ENCODE measurements at regions not wholly inside any gene's neighbourhood (a gene's known extent, or its start where the extent isn't known, plus 50 kb on each side); places are given as distances from the start of the nearest gene placed in this dataset.

DNA sequence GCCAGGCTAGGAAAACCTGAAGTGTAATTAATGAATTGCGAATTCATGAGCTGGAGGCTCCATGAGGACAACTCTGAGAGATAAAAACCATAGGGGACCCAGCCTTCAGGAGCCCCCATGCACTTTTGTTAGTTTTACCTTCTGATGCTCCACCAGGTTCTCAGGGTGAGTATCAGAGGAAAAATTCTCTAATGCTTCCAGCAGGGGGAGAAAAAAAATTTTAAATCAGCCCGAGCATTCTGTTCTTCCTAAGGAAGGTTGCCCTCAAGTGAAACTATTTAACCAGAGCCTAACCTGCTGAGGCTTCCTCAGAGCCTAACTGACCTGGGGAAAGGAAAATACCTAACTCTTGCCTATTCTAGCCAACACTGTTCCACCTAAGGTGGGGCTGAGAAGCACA lies 552.6 kb downstream of the PPARGC1A start:
- Histone ChIP-seq H2AFZ (ENCODE audit: low read depth) (peak overlapping the region; percentile 30; the same call in 1 of the 2 replicates), H3K4me1 (ENCODE audit: low read depth, poor library complexity, severe bottlenecking) (peaks cover 56% of the 10 kb centered on the region), H3K9ac (no peak overlapping the region), H3K4me3 (IDR thresholded peaks at IDR 0.05; ENCODE audit: insufficient read depth, low read depth, low read length) (no peak overlapping the region), H3K36me3 (ENCODE audit: insufficient read depth) (no peaks in the 10 kb centered on the region), H3K27ac (no peak overlapping the region), H4K20me1 (ENCODE audit: insufficient read depth) (no peaks in the 10 kb centered on the region), H3K27me3 (ENCODE audit: insufficient read depth, low read depth) (no peaks in the 10 kb centered on the region), H3K79me2 (ENCODE audit: insufficient read depth, low read depth) (no peaks in the 10 kb centered on the region), H3K4me2 (no peak overlapping the region)
- TF ChIP-seq, protein P1, sequence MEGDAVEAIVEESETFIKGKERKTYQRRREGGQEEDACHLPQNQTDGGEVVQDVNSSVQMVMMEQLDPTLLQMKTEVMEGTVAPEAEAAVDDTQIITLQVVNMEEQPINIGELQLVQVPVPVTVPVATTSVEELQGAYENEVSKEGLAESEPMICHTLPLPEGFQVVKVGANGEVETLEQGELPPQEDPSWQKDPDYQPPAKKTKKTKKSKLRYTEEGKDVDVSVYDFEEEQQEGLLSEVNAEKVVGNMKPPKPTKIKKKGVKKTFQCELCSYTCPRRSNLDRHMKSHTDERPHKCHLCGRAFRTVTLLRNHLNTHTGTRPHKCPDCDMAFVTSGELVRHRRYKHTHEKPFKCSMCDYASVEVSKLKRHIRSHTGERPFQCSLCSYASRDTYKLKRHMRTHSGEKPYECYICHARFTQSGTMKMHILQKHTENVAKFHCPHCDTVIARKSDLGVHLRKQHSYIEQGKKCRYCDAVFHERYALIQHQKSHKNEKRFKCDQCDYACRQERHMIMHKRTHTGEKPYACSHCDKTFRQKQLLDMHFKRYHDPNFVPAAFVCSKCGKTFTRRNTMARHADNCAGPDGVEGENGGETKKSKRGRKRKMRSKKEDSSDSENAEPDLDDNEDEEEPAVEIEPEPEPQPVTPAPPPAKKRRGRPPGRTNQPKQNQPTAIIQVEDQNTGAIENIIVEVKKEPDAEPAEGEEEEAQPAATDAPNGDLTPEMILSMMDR (conservative IDR thresholded peaks at IDR 0.05; ENCODE audit: low read depth, low read length): peak; percentile 29; the same call in 1 of the 2 replicates

DNA sequence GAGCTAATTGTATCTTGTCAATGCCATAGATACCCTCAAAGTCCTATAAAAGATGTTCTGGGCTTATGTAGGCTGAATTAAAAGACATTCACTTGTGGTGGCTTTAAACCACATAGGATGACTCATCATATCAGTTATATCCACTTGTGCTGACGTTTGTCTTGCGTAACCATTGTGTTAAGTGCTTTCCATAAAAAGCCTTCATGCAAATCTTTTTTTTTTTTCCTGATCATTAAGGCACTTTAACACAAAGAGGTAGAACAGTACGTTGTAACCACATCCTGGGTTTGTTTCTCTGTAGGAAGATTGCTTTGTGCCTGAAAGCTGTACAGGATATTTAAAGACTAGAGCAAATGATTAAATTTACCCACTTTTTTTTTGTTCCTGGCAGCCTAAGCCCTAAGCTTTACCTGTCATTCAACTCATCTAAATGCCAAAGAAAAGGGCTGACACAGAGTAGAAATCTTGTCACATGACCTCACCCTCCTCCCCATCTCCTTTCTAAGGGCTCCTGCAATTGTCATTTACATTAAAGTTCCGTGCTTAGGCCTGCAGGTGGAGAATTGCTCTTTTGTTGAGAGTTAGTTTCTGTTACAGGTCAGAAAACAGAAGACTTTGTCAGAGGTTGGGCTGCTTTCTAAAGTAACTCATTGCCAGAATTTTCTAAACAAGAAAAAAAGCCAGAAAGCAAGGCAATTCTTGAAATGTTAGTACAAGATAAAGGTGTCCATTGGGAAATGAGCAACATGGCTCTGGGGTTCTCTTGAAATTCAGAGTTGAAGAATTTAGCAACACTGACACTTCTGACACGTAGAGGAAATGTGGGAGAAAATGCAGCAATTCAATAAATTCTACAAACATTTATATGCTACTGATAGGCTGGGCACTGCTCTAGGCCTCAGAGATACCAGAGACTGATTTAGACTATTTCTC lies 555.6 kb downstream of the PPARGC1A start:
- H3K79me2 ChIP-seq (ENCODE audit: insufficient read depth, low read depth): no peaks in the 10 kb centered on the region
- TF ChIP-seq, protein P1 (conservative IDR thresholded peaks at IDR 0.05; ENCODE audit: low read depth, low read length): peak; percentile 46
- peak overlapping the region; percentile 50 for H3K9ac ChIP-seq
- H3K4me1 ChIP-seq (ENCODE audit: low read depth, poor library complexity, severe bottlenecking): peaks cover 60% of the 10 kb centered on the region
- peak overlapping the region; percentile 91 for H3K27ac ChIP-seq
- H3K27me3 ChIP-seq (ENCODE audit: insufficient read depth, low read depth): no peaks in the 10 kb centered on the region
- H3K4me2 ChIP-seq: peak overlapping the region; percentile 74
- no peaks in the 10 kb centered on the region for H3K36me3 ChIP-seq (ENCODE audit: insufficient read depth)
- H4K20me1 ChIP-seq (ENCODE audit: insufficient read depth): no peaks in the 10 kb centered on the region
- no peak overlapping the region for H3K4me3 ChIP-seq (IDR thresholded peaks at IDR 0.05; ENCODE audit: insufficient read depth, low read depth, low read length)
- peak overlapping the region; percentile 62; the same call in 1 of the 2 replicates for H2AFZ ChIP-seq (ENCODE audit: low read depth)

DNA sequence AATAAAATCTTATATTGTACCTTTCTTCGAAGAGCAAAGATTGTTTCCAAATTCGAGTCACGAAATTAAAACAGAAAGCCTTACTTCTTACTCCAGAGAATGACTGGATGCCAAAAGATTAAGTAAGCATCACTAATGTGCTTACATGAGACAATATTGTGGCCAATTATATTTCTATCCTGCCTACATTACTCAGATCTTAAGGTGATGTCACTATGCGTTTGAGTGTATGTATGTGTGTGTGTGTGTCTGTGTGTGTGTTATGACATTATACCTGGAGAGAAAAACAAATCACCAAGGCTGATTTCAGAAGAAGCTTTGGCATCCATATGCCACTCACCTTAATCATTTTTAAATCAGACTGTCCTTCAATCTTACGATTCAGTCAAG lies 556.3 kb downstream of the PPARGC1A start:
- Histone ChIP-seq H3K9ac (peak overlapping the region; percentile 26; the same call in 1 of the 2 replicates), H3K36me3 (ENCODE audit: insufficient read depth) (no peaks in the 10 kb centered on the region), H3K27ac (peak overlapping the region; percentile 91), H3K4me1 (ENCODE audit: low read depth, poor library complexity, severe bottlenecking) (peaks cover 60% of the 10 kb centered on the region), H3K27me3 (ENCODE audit: insufficient read depth, low read depth) (no peaks in the 10 kb centered on the region), H3K4me2 (peak overlapping the region; percentile 74), H2AFZ (ENCODE audit: low read depth) (peak overlapping the region; percentile 14; the same call in 1 of the 2 replicates), H4K20me1 (ENCODE audit: insufficient read depth) (no peaks in the 10 kb centered on the region), H3K79me2 (ENCODE audit: insufficient read depth, low read depth) (no peaks in the 10 kb centered on the region), H3K4me3 (IDR thresholded peaks at IDR 0.05; ENCODE audit: insufficient read depth, low read depth, low read length) (no peak overlapping the region)
- TF ChIP-seq, protein P1 (conservative IDR thresholded peaks at IDR 0.05; ENCODE audit: low read depth, low read length): no peak

DNA sequence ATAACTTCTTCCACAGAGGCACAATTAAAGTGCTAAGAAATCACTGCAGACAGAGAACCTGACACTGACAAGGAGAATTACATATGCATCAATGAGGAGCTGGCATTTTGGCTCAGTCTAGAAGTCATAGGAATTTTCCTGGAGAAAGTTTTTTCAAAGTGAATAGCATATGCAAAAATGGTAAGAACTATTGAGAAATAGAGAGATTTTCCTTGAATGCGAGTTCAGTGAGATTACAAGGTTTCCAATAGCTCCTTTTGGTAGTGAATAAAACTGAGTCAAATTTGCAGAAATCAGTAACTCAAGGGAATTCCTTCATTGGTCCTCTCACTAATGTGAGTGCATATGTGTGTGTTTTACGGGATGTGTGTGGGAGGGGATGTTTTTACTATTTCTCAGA lies 557.5 kb downstream of the PPARGC1A start:
- H3K27ac ChIP-seq: no peak overlapping the region
- H3K4me3 ChIP-seq (IDR thresholded peaks at IDR 0.05; ENCODE audit: insufficient read depth, low read depth, low read length): no peak overlapping the region
- H3K9ac ChIP-seq: no peak overlapping the region
- no peaks in the 10 kb centered on the region for H4K20me1 ChIP-seq (ENCODE audit: insufficient read depth)
- H2AFZ ChIP-seq (ENCODE audit: low read depth): no peak overlapping the region
- no peak overlapping the region for H3K4me2 ChIP-seq
- H3K27me3 ChIP-seq (ENCODE audit: insufficient read depth, low read depth): no peaks in the 10 kb centered on the region
- H3K79me2 ChIP-seq (ENCODE audit: insufficient read depth, low read depth): no peaks in the 10 kb centered on the region
- TF ChIP-seq, protein P1 (conservative IDR thresholded peaks at IDR 0.05; ENCODE audit: low read depth, low read length): no peak
- H3K4me1 ChIP-seq (ENCODE audit: low read depth, poor library complexity, severe bottlenecking): peaks cover 48% of the 10 kb centered on the region
- no peaks in the 10 kb centered on the region for H3K36me3 ChIP-seq (ENCODE audit: insufficient read depth)
